ENCODE measurements at regions not wholly inside any gene's neighbourhood (a gene's known extent, or its start where the extent isn't known, plus 50 kb on each side); places are given as distances from the start of the nearest gene placed in this dataset.
A peak's percentile ranks its signal among the peaks of the same experiment; 100 is the strongest.
"Not testable (repeated sequence)": the region's sequence is repeated elsewhere in the genome, so short reads cannot be mapped to it uniquely, and the experiment has no call there.

DNA sequence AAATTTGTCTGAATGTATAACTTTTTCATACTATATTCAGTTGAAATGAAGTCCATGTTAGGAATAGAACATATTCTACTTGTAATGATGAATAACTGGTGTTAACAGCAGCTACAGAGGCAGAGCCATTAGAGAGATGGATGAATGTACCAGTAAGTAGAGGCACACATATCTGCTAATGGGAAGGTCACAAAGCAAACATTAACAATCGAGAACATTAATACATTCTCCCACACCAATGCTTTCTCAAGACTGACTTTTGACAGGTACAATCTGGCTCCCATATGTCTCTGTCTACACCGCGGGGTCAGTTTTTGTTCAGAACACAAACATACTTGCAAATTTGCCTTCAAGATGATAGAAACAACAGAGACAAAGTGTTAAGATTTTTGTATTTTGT, 776.0 kb upstream of the MANEA start:
- Histone ChIP-seq H3K27ac (no peak overlapping the region), H3K4me1 (no peaks in the 10 kb centered on the region), H3K27me3 (no peaks in the 10 kb centered on the region), H3K36me3 (no peaks in the 10 kb centered on the region), H3K9me3 (no peaks in the 10 kb centered on the region), H3K4me3 (no peak overlapping the region)
- DNase-seq (no peak), ATAC-seq (no peak)
- intact Hi-C loops (cut with DNase I), result no loop called here
- TF ChIP-seq CTCF (IDR thresholded peaks at IDR 0.05), result no peak

GRCh38 chr6:94785514-94785913, 791.8 kb upstream of the MANEA start:
- H3K27me3 ChIP-seq, result no peaks in the 10 kb centered on the region
- intact Hi-C loops (cut with DNase I), result no loop called here
- DNase-seq (no peak), ATAC-seq (no peak)
- no peaks in the 10 kb centered on the region for H3K36me3 ChIP-seq
- TF ChIP-seq CTCF (IDR thresholded peaks at IDR 0.05), result no peak
- H3K27ac ChIP-seq, result no peak overlapping the region
- no peaks in the 10 kb centered on the region for H3K4me1 ChIP-seq
- peaks cover 0 to 5% of the 10 kb centered on the region in 2 donors for H3K9me3 ChIP-seq
- no peak overlapping the region for H3K4me3 ChIP-seq

DNA sequence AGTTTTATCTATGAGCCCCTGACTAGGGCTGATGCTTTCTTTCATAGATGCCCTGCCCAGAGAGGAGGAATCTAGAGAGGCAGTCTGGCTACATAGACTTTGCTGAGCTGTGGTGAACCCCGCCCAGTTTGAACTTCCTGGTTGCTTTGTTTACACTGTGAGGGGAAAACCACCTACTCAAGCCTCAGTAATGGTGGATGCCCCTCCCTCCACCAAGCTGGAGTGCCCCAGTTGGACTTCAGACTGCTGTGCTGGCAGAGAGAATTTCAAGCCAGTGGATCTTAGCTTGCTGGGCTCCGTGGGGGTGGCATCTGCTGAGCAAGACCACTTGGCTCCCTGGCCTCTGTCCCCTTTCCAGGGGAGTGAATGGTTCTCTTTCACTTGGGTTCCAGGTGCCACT, 792.3 kb upstream of the MANEA start:
- H3K4me1 ChIP-seq; H3K27ac ChIP-seq; H3K4me3 ChIP-seq; H3K27me3 ChIP-seq; H3K9me3 ChIP-seq; H3K36me3 ChIP-seq; intact Hi-C loops (cut with DNase I): not testable (repeated sequence)
- ATAC-seq, result peak; percentile 91
- DNase-seq, result peak in 2 of 4 donors; percentile 7 to 51

DNA sequence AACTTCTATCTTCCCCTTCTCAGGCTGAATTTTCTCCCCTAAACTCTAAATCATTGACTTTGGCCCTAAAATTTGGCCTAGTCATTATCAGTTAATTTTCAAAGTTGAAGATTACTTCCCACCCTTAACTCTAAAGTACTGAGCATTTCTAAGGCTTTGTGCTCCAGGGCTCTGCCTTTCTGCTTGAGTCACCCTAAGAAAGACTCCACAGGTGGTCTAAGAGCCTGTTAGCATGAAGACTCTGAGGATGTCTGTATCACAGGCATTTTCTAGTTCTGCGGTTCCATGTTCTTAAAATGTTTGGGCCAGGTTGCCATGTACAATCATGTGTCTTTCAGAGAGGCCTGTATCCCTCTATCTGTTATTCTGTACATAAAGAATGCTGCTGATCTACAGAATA, 808.1 kb upstream of the MANEA start:
- Histone ChIP-seq H3K27me3 (no peaks in the 10 kb centered on the region), H3K36me3 (no peaks in the 10 kb centered on the region), H3K4me1 (no peaks in the 10 kb centered on the region), H3K9me3 (no peaks in the 10 kb centered on the region), H3K4me3 (no peak overlapping the region), H3K27ac (no peak overlapping the region)
- TF ChIP-seq CTCF (IDR thresholded peaks at IDR 0.05), result no peak
- no peak for DNase-seq
- intact Hi-C loops (cut with DNase I), result no loop called here
- ATAC-seq, result no peak

DNA sequence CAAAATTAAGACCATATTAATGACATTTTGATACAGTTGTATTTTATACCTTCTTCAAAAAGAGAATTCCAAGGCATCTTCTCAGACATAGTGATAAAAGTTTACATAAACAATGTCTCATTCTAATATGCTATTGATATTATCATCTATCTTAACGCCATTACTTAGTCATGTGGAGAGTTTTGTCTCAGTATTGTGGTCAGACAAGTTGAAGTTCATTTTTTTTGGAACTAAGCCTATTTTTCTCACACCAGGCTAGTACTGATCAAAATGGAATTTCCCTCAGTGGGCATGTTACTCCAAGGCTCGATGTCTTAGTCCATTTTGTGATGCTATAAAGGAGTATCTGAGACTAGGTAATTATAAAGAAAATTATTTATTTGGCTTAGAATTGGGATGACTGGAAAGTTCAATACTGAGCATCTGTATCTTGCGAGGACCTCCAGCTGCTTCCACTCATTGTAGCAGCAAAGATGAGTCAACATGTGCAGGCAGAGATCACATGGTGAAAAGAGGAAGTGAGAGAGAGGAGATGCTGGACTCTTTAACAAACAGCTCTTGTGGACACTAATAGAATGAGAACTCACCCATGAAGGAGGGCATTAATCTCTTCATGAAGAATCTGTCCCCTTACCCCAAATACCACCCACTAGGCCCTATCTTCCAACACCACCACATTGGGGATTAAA, 825.5 kb upstream of the MANEA start:
- DNase-seq (no peak), ATAC-seq (no peak)
- intact Hi-C loops (cut with DNase I), result no loop called here
- TF ChIP-seq CTCF (IDR thresholded peaks at IDR 0.05), result no peak
- Histone ChIP-seq H3K4me3 (no peak overlapping the region), H3K27me3 (no peaks in the 10 kb centered on the region), H3K36me3 (no peaks in the 10 kb centered on the region), H3K4me1 (no peaks in the 10 kb centered on the region), H3K9me3 (peaks cover 0 to 4% of the 10 kb centered on the region in 2 donors), H3K27ac (no peak overlapping the region)

DNA sequence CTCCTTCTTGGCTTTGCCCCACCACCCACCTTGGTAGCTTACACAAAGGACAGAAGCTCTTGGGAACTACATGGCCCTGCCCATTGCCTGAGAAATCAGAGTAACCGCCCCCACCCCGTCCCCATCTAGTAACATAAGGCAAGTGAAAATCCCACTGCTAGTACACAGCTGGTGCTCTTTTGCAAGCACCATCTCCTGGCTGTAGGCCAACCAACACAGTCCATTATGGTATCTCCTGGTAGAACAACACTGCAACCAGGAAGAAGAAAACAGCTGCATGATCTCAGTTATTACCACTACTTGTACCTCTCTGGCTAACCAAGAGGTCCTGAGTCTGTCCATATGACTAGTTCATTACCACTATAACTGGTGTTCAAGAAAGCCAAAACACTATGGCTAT, 841.1 kb upstream of the MANEA start:
- TF ChIP-seq CTCF (IDR thresholded peaks at IDR 0.05), result no peak
- DNase-seq, result peak in 1 of 4 donors; percentile 31
- no peak overlapping the region for H3K27ac ChIP-seq
- H3K9me3 ChIP-seq, result peaks cover 0 to 8% of the 10 kb centered on the region in 2 donors
- H3K36me3 ChIP-seq, result no peaks in the 10 kb centered on the region
- no peaks in the 10 kb centered on the region for H3K27me3 ChIP-seq
- H3K4me1 ChIP-seq, result no peaks in the 10 kb centered on the region
- no peak for ATAC-seq
- intact Hi-C loops (cut with DNase I), result no loop called here
- H3K4me3 ChIP-seq, result no peak overlapping the region
